ENCODE measurements at regions not wholly inside any gene's neighbourhood (a gene's known extent, or its start where the extent isn't known, plus 50 kb on each side); places are given as distances from the start of the nearest gene placed in this dataset.

- CTCF ChIA-PET = no interaction called here
- no peaks in the 10 kb centered on the region for H3K9me3 Mint-ChIP-seq (ENCODE audit: low read depth, unreplicated experiment)
- no peaks in the 10 kb centered on the region for H3K4me1 Mint-ChIP-seq (ENCODE audit: low read depth, unreplicated experiment)
- no peaks in the 10 kb centered on the region for H3K27me3 Mint-ChIP-seq (ENCODE audit: unreplicated experiment)
- H3K36me3 Mint-ChIP-seq (ENCODE audit: insufficient read depth, unreplicated experiment) = no peaks in the 10 kb centered on the region
- DNase-seq = no peak
- BruUV-seq (replicated peaks) = no TSS peak
- intact Hi-C loops (cut with micrococcal nuclease; ENCODE audit: unreplicated experiment) = no loop called here
- TF ChIP-seq CTCF (IDR thresholded peaks at IDR 0.05; ENCODE audit: unreplicated experiment) = no peak
- no peak overlapping the region for H3K27ac Mint-ChIP-seq (ENCODE audit: unreplicated experiment)
- H3K4me3 Mint-ChIP-seq (ENCODE audit: low read depth, unreplicated experiment) = no peak overlapping the region
These were observed 183.6 kb upstream of the PZP start for GRCh38 chr12:9391815-9392214.

GRCh38 chr12:9390761-9391160, 182.6 kb upstream of the PZP start:
- no peak for DNase-seq
- intact Hi-C loops (cut with micrococcal nuclease; ENCODE audit: unreplicated experiment) = no loop called here
- Mint-ChIP-seq H3K4me3 (ENCODE audit: low read depth, unreplicated experiment) (no peak overlapping the region), H3K9me3 (ENCODE audit: low read depth, unreplicated experiment) (no peaks in the 10 kb centered on the region), H3K36me3 (ENCODE audit: insufficient read depth, unreplicated experiment) (no peaks in the 10 kb centered on the region), H3K27ac (ENCODE audit: unreplicated experiment) (no peak overlapping the region), H3K4me1 (ENCODE audit: low read depth, unreplicated experiment) (no peaks in the 10 kb centered on the region), H3K27me3 (ENCODE audit: unreplicated experiment) (no peaks in the 10 kb centered on the region)
- CTCF ChIA-PET = no interaction called here
- BruUV-seq (replicated peaks) = no TSS peak
- TF ChIP-seq CTCF (IDR thresholded peaks at IDR 0.05; ENCODE audit: unreplicated experiment) = no peak

- Mint-ChIP-seq H3K36me3 (ENCODE audit: insufficient read depth, unreplicated experiment) (no peaks in the 10 kb centered on the region), H3K4me3 (ENCODE audit: low read depth, unreplicated experiment) (no peak overlapping the region), H3K27ac (ENCODE audit: unreplicated experiment) (no peak overlapping the region), H3K27me3 (ENCODE audit: unreplicated experiment) (no peaks in the 10 kb centered on the region), H3K4me1 (ENCODE audit: low read depth, unreplicated experiment) (no peaks in the 10 kb centered on the region), H3K9me3 (ENCODE audit: low read depth, unreplicated experiment) (no peaks in the 10 kb centered on the region)
- intact Hi-C loops (cut with micrococcal nuclease; ENCODE audit: unreplicated experiment) = no loop called here
- no TSS peak for BruUV-seq (replicated peaks)
- CTCF ChIA-PET = no interaction called here
- no peak for DNase-seq
- TF ChIP-seq CTCF (IDR thresholded peaks at IDR 0.05; ENCODE audit: unreplicated experiment) = no peak
These were observed 181.6 kb upstream of the PZP start for GRCh38 chr12:9389796-9390195.

- TF ChIP-seq CTCF (IDR thresholded peaks at IDR 0.05; ENCODE audit: unreplicated experiment) = no peak
- Mint-ChIP-seq H3K4me1 (ENCODE audit: low read depth, unreplicated experiment) (no peaks in the 10 kb centered on the region), H3K4me3 (ENCODE audit: low read depth, unreplicated experiment) (no peak overlapping the region), H3K27ac (ENCODE audit: unreplicated experiment) (no peak overlapping the region), H3K36me3 (ENCODE audit: insufficient read depth, unreplicated experiment) (no peaks in the 10 kb centered on the region), H3K9me3 (ENCODE audit: low read depth, unreplicated experiment) (no peaks in the 10 kb centered on the region), H3K27me3 (ENCODE audit: unreplicated experiment) (no peaks in the 10 kb centered on the region)
- DNase-seq = no peak
- intact Hi-C loops (cut with micrococcal nuclease; ENCODE audit: unreplicated experiment) = no loop called here
- BruUV-seq (replicated peaks) = no TSS peak
- CTCF ChIA-PET = no interaction called here
These were observed 180.2 kb upstream of the PZP start for GRCh38 chr12:9388379-9388778.

- Mint-ChIP-seq H3K27ac (ENCODE audit: unreplicated experiment) (no peak overlapping the region), H3K4me1 (ENCODE audit: low read depth, unreplicated experiment) (no peaks in the 10 kb centered on the region), H3K36me3 (ENCODE audit: insufficient read depth, unreplicated experiment) (no peaks in the 10 kb centered on the region), H3K4me3 (ENCODE audit: low read depth, unreplicated experiment) (no peak overlapping the region), H3K27me3 (ENCODE audit: unreplicated experiment) (no peaks in the 10 kb centered on the region), H3K9me3 (ENCODE audit: low read depth, unreplicated experiment) (no peaks in the 10 kb centered on the region)
- DNase-seq = no peak
- no peak for TF ChIP-seq CTCF (IDR thresholded peaks at IDR 0.05; ENCODE audit: unreplicated experiment)
- CTCF ChIA-PET = no interaction called here
- intact Hi-C loops (cut with micrococcal nuclease; ENCODE audit: unreplicated experiment) = no loop called here
- no TSS peak for BruUV-seq (replicated peaks)
These were observed 179.3 kb upstream of the PZP start for GRCh38 chr12:9387450-9387849.

All from Calu3 (cell line).